AG09319 (cell line): ENCODE measurements at regions not wholly inside any gene's neighbourhood (a gene's known extent, or its start where the extent isn't known, plus 50 kb on each side); places are given as distances from the start of the nearest gene placed in this dataset.

Experiments
- DNase-seq: peaks from one replicate; pipeline ENCODE4 v3.0.0-alpha.2; 2010; ENCODE audit warnings: low read depth; ENCODE audit errors: extremely low read depth
- TF ChIP-seq, protein P1 (sequence below): IDR thresholded peaks from 2 replicates; pipeline ENCODE4 v1.5.1; 2011; ENCODE audit warnings: low read depth, mild to moderate bottlenecking, inconsistent platforms, low read length, moderate library complexity

DNA sequence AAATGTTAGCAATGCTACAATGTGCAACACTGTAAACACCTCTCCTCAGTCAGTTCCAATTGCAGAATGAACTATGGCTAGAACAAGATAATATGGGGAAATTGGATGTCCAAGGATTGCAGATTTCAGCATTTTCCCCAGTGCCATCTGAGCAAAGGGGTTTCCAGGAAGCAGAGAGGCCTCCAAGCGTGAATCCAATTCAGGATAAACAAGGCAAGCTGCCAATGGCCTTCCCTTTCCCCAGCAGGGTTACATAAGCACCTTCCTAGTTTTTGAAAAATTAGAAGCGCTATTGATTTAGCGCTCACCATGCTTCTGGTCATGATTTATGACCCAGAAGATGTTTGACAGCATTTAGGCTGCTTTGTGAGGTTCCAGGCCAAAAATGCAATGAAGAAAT lies 223.0 kb upstream of the GATB start:
- DNase-seq: no peak
- TF ChIP-seq, protein P1, sequence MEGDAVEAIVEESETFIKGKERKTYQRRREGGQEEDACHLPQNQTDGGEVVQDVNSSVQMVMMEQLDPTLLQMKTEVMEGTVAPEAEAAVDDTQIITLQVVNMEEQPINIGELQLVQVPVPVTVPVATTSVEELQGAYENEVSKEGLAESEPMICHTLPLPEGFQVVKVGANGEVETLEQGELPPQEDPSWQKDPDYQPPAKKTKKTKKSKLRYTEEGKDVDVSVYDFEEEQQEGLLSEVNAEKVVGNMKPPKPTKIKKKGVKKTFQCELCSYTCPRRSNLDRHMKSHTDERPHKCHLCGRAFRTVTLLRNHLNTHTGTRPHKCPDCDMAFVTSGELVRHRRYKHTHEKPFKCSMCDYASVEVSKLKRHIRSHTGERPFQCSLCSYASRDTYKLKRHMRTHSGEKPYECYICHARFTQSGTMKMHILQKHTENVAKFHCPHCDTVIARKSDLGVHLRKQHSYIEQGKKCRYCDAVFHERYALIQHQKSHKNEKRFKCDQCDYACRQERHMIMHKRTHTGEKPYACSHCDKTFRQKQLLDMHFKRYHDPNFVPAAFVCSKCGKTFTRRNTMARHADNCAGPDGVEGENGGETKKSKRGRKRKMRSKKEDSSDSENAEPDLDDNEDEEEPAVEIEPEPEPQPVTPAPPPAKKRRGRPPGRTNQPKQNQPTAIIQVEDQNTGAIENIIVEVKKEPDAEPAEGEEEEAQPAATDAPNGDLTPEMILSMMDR: no peak

DNA sequence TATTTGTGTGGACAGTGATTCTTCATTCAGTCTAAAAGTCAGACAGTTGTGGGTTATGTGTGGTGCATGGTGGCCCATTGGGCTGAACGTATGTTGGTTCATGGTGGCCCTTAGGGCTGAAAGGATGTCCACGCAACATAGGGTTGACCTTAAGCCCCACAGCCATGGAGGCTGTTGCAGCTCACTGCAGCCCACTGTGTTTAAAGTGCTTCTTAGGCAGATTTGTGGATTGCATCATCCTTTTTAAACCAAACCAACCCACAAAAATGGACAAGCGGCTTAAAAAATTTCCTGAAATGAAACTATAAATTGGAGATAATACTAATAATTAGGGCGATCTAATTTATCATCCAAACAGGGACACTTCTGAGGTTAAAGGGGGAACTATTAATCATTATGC lies 219.0 kb upstream of the GATB start:
- DNase-seq: no peak
- TF ChIP-seq, protein P1: no peak

DNA sequence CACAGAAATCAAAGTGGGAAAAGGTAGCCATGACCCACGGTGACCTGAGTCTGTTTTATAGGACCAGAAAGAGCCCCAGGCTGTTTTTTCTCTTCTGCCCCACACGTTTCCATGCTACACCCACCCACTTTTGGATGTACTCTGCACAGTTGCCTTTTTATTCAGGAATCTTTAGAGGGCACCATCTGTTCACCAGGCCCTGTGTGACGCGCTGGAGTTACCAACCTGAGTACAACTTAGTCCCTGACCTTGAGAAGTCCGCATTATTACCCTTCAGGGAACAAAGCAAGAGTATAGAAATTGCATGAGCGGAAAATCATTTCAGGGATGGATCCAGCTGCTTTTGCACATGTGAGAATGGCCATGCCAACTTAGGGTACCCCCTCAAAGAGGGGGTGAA lies 207.8 kb upstream of the GATB start:
- no peak for DNase-seq
- TF ChIP-seq, protein P1: no peak

DNA sequence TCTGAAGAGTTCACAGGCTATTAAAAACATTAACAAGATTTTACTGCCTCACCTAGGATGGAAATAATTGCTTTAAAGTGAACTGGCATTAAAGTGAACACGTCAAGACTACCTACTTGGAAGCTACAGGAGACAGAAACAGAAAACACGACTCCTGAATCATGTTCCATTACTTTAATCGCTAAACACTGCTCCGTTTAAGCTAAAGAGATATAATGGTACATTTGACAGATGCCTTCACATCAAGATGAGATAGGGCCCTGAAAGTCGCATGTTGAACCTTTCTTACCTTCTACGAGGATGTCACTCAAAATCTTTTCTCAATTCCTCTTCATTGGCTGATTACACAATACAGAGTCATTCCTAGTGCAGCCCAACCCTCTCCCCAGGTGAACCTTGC lies 206.3 kb upstream of the GATB start:
- TF ChIP-seq, protein P1: no peak
- no peak for DNase-seq

DNA sequence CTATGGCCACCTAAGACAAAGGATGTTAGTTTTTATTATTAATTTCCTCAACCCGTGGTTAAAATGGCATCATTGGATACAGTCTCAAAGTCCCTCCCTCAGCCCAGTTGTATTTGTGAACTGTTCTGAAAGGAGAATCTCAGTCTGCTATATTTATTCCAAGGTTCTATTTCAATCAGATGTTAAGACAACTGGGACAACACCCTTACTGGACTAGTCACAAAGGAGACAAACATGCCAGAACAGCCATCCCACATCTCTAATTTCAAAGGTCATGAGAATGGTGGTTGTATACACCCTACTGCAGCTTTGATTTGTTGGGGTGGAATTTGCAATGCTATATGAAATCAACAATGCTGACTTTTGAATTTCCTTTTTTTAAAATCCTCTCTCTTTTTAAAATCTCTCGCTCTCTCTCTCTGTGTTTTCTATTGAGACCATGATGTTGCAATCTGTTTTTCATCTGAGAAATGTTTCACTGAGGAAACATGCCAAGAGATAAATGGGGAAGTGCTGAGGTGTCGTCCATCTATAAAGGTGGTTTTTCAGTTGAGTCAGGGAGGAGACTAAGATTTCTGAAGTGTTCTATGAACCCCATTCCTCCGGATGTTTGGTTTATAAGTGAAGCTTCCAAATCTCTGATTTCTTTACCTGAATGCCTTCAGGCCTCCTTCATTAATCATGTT lies 201.5 kb upstream of the GATB start:
- TF ChIP-seq, protein P1: no peak
- DNase-seq: no peak

DNA sequence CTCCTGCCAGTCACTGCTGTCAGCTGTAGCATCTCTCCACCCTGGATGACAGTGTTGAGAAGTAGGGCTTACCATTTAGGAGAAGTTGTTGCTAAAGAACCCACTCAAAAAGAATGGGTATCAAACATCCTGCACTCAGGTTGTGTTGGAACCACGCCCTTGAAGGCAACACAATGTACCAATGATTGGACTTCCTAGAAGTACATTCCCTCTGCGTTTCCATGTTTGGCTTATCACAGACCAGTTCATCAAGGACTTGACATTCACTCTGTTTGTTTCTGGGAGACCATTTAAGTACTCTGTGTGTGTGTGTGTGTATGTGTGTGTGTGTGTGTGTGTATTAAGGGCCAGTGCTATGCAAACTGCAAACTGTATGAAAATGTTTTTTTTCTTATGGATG lies 200.6 kb upstream of the GATB start:
- TF ChIP-seq, protein P1: no peak
- no peak for DNase-seq

DNA sequence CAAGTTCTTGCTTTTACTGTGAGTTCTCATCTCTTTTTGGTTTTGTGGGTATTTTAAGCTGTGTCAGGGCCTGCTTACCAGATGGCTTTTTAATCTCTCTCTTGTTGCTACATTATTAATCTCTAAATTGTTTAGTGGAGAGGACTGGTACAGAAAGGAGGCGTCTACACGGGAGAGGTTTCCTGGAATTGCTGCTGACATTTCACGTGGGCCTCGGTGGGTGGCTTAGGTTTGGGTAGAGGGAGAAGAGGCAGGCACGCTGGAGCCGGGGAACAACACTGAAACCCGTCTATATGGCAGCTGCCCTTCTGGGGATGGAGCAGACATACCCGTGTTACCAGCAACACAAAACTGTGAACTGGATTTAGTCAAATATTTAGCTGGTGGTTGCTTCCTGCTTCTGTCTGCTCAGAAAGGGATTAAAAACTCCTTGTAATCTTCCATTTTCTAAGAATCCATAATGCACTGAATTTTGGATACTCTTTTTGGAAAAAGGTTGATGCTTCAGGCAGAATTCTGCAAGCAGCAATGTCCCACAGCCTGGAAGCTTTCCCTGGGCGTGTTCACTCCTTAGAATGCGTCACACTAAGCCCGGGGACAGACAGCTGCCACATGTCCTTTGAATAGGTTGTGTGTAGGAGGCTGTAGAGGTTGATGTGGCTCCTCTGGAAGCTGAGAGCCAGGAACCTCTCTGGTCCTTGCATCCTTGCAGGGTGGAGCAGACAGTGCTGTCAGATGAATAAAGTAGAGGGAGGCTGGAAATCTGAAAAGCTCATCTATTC lies 199.8 kb upstream of the GATB start:
- no peak for DNase-seq
- TF ChIP-seq, protein P1: no peak
